ENCODE measurements at regions not wholly inside any gene's neighbourhood (a gene's known extent, or its start where the extent isn't known, plus 50 kb on each side); places are given as distances from the start of the nearest gene placed in this dataset.

- TF ChIP-seq, protein P1, sequence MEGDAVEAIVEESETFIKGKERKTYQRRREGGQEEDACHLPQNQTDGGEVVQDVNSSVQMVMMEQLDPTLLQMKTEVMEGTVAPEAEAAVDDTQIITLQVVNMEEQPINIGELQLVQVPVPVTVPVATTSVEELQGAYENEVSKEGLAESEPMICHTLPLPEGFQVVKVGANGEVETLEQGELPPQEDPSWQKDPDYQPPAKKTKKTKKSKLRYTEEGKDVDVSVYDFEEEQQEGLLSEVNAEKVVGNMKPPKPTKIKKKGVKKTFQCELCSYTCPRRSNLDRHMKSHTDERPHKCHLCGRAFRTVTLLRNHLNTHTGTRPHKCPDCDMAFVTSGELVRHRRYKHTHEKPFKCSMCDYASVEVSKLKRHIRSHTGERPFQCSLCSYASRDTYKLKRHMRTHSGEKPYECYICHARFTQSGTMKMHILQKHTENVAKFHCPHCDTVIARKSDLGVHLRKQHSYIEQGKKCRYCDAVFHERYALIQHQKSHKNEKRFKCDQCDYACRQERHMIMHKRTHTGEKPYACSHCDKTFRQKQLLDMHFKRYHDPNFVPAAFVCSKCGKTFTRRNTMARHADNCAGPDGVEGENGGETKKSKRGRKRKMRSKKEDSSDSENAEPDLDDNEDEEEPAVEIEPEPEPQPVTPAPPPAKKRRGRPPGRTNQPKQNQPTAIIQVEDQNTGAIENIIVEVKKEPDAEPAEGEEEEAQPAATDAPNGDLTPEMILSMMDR (IDR thresholded peaks at IDR 0.05) = no peak
- no peak for TF ChIP-seq POLR2A (IDR thresholded peaks at IDR 0.05)
Observed at GRCh38 chr21:41625428-41625827, 117.5 kb upstream of the TMPRSS2 start.

All from uterus (tissue), 2 donors.